HEK293 (cell line): ENCODE measurements at regions not wholly inside any gene's neighbourhood (a gene's known extent, or its start where the extent isn't known, plus 50 kb on each side); places are given as distances from the start of the nearest gene placed in this dataset.

Source experiments
- CTCF ChIA-PET: fragments of 350-600 bp; formaldehyde crosslinking; extraction: SDS; loops from one replicate; lab custom pipeline; 2021; ENCODE audit warnings: antibody characterized with exemption; lab: Yijun Ruan, JAX
- POLR2A ChIA-PET: fragments of 300-600 bp; formaldehyde crosslinking; extraction: SDS; loops from one replicate; lab custom pipeline; 2020; ENCODE audit warnings: antibody characterized with exemption, inconsistent platforms; lab: Yijun Ruan, JAX
- H3K27ac ChIP-seq: fragments of 200-500 bp; sonication (Bioruptor generic); 2 replicates; pipeline ENCODE4 v1.5.1; 2014; ENCODE audit warnings: low read depth, low read length, control low read depth, inconsistent platforms; ENCODE audit errors: extremely low read depth
- H3K36me3 ChIP-seq, 2 experiments: fragments of 200-500 bp in 1 of 2; sonication (Bioruptor generic) in 1 of 2; 1 replicate in 1 of 2; 2 replicates in 1 of 2; pipeline ENCODE4 v1.5.1; 2014 to 2017; ENCODE audit warnings: inconsistent platforms in 2 of 2, low read length in 2 of 2; ENCODE audit not compliant: control insufficient read depth in 2 of 2, insufficient read depth in 1 of 2
- H3K4me1 ChIP-seq: fragments of 200-500 bp; sonication (Bioruptor generic); 2 replicates; pipeline ENCODE4 v1.5.1; 2014; ENCODE audit warnings: mild to moderate bottlenecking, low read length, inconsistent platforms; ENCODE audit not compliant: control insufficient read depth, insufficient read depth
- H3K4me3 ChIP-seq: 2 replicates; pipeline ENCODE4 v1.5.1; 2011; ENCODE audit warnings: low read depth, mild to moderate bottlenecking, control low read depth, low read length, moderate library complexity
- H3K9me3 ChIP-seq: fragments of 200-500 bp; sonication (Bioruptor generic); 2 replicates; pipeline ENCODE4 v1.5.1; 2014; ENCODE audit warnings: low read depth, low read length, inconsistent platforms; ENCODE audit not compliant: control insufficient read depth, insufficient read depth
- HOXC10 ChIP-seq: sonication (generic); formaldehyde crosslinking; IDR thresholded peaks from 2 replicates; pipeline ENCODE4 v1.8.1; 2023; ENCODE audit warnings: mild to moderate bottlenecking, missing genetic modification reagents
- HOXD13 ChIP-seq: sonication (generic); formaldehyde crosslinking; IDR thresholded peaks from 2 replicates; pipeline ENCODE4 v1.8.0; 2022; ENCODE audit warnings: missing genetic modification reagents, borderline replicate concordance
- SALL2 ChIP-seq: fragments of 450-650 bp; formaldehyde crosslinking; IDR thresholded peaks from 2 replicates; pipeline ENCODE4 v1.5.0; 2017; ENCODE audit warnings: missing biosample characterization, mild to moderate bottlenecking, missing genetic modification characterization, borderline replicate concordance
- SETDB1 ChIP-seq: IDR thresholded peaks from one replicate; pipeline ENCODE4 v1.6.1; 2017; ENCODE audit warnings: mild to moderate bottlenecking, low read length, moderate library complexity, mixed read lengths; ENCODE audit not compliant: insufficient read length
- TCF7L2 ChIP-seq: IDR thresholded peaks from 2 replicates; pipeline ENCODE4 v1.6.1; 2011; ENCODE audit warnings: low read depth, mild to moderate bottlenecking, inconsistent platforms, low read length, moderate library complexity, borderline replicate concordance
- YY2 ChIP-seq: fragments of 450-650 bp; formaldehyde crosslinking; IDR thresholded peaks from 2 replicates; pipeline ENCODE4 v1.5.1; 2016; ENCODE audit warnings: missing biosample characterization, missing genetic modification characterization
- ZBTB17 ChIP-seq: fragments of 450-650 bp; formaldehyde crosslinking; IDR thresholded peaks from 2 replicates; pipeline ENCODE4 v1.5.1; 2016; ENCODE audit warnings: missing biosample characterization, missing genetic modification characterization
- ZNF114 ChIP-seq: fragments of 450-650 bp; formaldehyde crosslinking; IDR thresholded peaks from 2 replicates; pipeline ENCODE4 v1.5.0; 2017; ENCODE audit warnings: missing biosample characterization, missing genetic modification characterization
- ZNF121 ChIP-seq: fragments of 450-650 bp; formaldehyde crosslinking; IDR thresholded peaks from 2 replicates; pipeline ENCODE4 v1.5.1; 2016; ENCODE audit warnings: missing biosample characterization, missing genetic modification characterization
- ZNF175 ChIP-seq: fragments of 450-650 bp; formaldehyde crosslinking; IDR thresholded peaks from 2 replicates; pipeline ENCODE4 v1.5.1; 2016; ENCODE audit warnings: missing biosample characterization, missing genetic modification characterization
- ZNF202 ChIP-seq: fragments of 450-650 bp; formaldehyde crosslinking; IDR thresholded peaks from 2 replicates; pipeline ENCODE4 v1.5.1; 2016; ENCODE audit warnings: missing biosample characterization, missing genetic modification characterization, borderline replicate concordance
- ZNF223 ChIP-seq: fragments of 450-650 bp; formaldehyde crosslinking; IDR thresholded peaks from 2 replicates; pipeline ENCODE4 v1.5.1; 2016; ENCODE audit warnings: missing biosample characterization, missing genetic modification characterization
- ZNF239 ChIP-seq: fragments of 450-650 bp; formaldehyde crosslinking; IDR thresholded peaks from 2 replicates; pipeline ENCODE4 v1.5.1; 2016; ENCODE audit warnings: missing biosample characterization, missing genetic modification characterization
- ZNF302 ChIP-seq: fragments of 450-650 bp; formaldehyde crosslinking; IDR thresholded peaks from 2 replicates; pipeline ENCODE4 v1.5.1; 2016; ENCODE audit warnings: missing biosample characterization, missing genetic modification characterization, low read depth
- ZNF311 ChIP-seq: fragments of 450-650 bp; formaldehyde crosslinking; IDR thresholded peaks from 2 replicates; pipeline ENCODE4 v1.5.1; 2017; ENCODE audit warnings: missing biosample characterization, missing genetic modification characterization, borderline replicate concordance
- ZNF350 ChIP-seq: fragments of 450-650 bp; formaldehyde crosslinking; IDR thresholded peaks from 2 replicates; pipeline ENCODE4 v1.5.0; 2017; ENCODE audit warnings: missing biosample characterization, mild to moderate bottlenecking, missing genetic modification characterization
- ZNF48 ChIP-seq: fragments of 450-650 bp; formaldehyde crosslinking; IDR thresholded peaks from 2 replicates; pipeline ENCODE4 v1.5.1; 2016; ENCODE audit warnings: missing biosample characterization, missing genetic modification characterization
- ZNF521 ChIP-seq: fragments of 450-650 bp; formaldehyde crosslinking; IDR thresholded peaks from 2 replicates; pipeline ENCODE4 v1.5.1; 2017; ENCODE audit warnings: missing biosample characterization, mild to moderate bottlenecking, missing genetic modification characterization
- ZNF548 ChIP-seq: fragments of 450-650 bp; formaldehyde crosslinking; IDR thresholded peaks from 2 replicates; pipeline ENCODE4 v1.5.1; 2016; ENCODE audit warnings: missing biosample characterization, missing genetic modification characterization
- ZNF560 ChIP-seq: fragments of 450-650 bp; formaldehyde crosslinking; IDR thresholded peaks from 2 replicates; pipeline ENCODE4 v1.5.1; 2017; ENCODE audit warnings: missing biosample characterization, missing genetic modification characterization, borderline replicate concordance
- ZNF610 ChIP-seq: fragments of 450-650 bp; formaldehyde crosslinking; IDR thresholded peaks from 2 replicates; pipeline ENCODE4 v1.5.1; 2016; ENCODE audit warnings: missing biosample characterization, missing genetic modification characterization, borderline replicate concordance
- ZNF621 ChIP-seq: fragments of 450-650 bp; formaldehyde crosslinking; IDR thresholded peaks from 2 replicates; pipeline ENCODE4 v1.5.1; 2017; ENCODE audit warnings: missing biosample characterization, missing genetic modification characterization
- ZNF670 ChIP-seq: fragments of 450-650 bp; formaldehyde crosslinking; IDR thresholded peaks from 2 replicates; pipeline ENCODE4 v1.5.1; 2016; ENCODE audit warnings: missing biosample characterization, missing genetic modification characterization, low read depth
- ZNF768 ChIP-seq: fragments of 450-650 bp; formaldehyde crosslinking; IDR thresholded peaks from 2 replicates; pipeline ENCODE4 v1.5.1; 2018; ENCODE audit warnings: missing biosample characterization, mild to moderate bottlenecking, missing genetic modification characterization
- ZNF830 ChIP-seq: fragments of 450-650 bp; IDR thresholded peaks from 2 replicates; pipeline ENCODE4 v1.5.0; 2018; ENCODE audit warnings: missing biosample characterization, missing genetic modification characterization, low read depth, mild to moderate bottlenecking, moderate library complexity
- ZSCAN16 ChIP-seq: fragments of 450-650 bp; formaldehyde crosslinking; IDR thresholded peaks from 2 replicates; pipeline ENCODE4 v1.5.1; 2016; ENCODE audit warnings: missing biosample characterization, missing genetic modification characterization
- TF ChIP-seq, protein P1 (sequence below): fragments of 450-650 bp; IDR thresholded peaks from 2 replicates; pipeline ENCODE4 v1.5.1; 2018; ENCODE audit warnings: missing biosample characterization, mild to moderate bottlenecking, missing genetic modification characterization

DNA sequence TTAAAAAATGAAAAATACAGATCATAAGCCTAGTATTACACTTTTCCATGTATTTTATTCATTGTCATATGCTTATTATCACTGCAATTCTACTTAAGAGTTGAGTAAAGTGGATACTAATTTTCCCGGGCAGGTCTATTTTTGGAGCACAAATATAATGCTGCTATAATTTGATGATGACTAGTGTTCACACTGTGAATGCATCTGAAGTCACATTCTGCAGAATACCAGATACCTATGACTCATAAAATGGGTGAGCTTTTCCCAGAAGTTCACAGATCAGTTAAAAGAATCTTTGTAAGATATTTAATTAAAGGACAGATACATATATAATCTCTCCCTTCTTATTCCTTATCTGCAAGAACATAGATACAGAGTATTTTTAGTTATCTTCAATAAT is 79.8 kb upstream of the MC4R start:
- POLR2A ChIA-PET: no interaction called here
- H3K4me3 ChIP-seq: no peak overlapping the region
- H3K27ac ChIP-seq: no peak overlapping the region
- H3K4me1 ChIP-seq: no peaks in the 10 kb centered on the region
- H3K36me3 ChIP-seq: no peaks in the 10 kb centered on the region
- TF ChIP-seq ZBTB17 (tag by site-specific recombination) (no peak), ZNF621 (no peak), ZNF350 (tag by site-specific recombination) (no peak), ZNF48 (no peak), ZSCAN16 (tag by site-specific recombination) (no peak), SETDB1 (no peak), SALL2 (no peak), ZNF302 (tag by site-specific recombination) (no peak), ZNF560 (tag by site-specific recombination) (no peak), ZNF202 (tag by site-specific recombination) (no peak), ZNF670 (tag by site-specific recombination) (no peak), ZNF830 (tag by site-specific recombination) (no peak)
- TF ChIP-seq, all 188 proteins: peak for 0
- CTCF ChIA-PET: no interaction called here
- H3K9me3 ChIP-seq: no peaks in the 10 kb centered on the region

DNA sequence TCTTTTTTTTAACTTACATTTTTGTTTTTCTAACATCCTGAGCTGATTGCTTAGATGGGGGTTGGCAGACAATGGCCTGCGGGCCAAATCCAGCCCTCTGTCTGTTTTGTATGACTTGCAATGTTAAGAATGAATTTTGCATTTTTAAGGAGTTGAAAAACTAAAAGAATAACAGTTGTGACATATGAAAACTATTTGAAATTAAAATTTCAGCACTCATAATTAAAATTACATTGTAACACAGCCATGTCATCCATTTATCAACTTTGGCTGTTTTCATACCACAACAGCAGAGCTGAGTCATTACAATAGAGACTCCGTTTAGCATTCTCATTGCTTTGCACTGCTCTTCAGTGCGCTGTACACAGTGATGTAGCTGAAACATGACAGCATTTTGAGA is 94.1 kb upstream of the MC4R start:
- no peaks in the 10 kb centered on the region for H3K4me1 ChIP-seq
- no peak for TF ChIP-seq ZNF121 (tag by site-specific recombination)
- TF ChIP-seq ZNF175: no peak
- TF ChIP-seq, all 188 proteins: peak for 0
- no peaks in the 10 kb centered on the region for H3K9me3 ChIP-seq
- no peak overlapping the region for H3K27ac ChIP-seq
- ChIA-PET CTCF (interaction anchor here (1.6 kb wide), 1 partner anchor 471 kb away, joined by 4 read pairs; no protein-coding TSS in a partner anchor), POLR2A (no interaction called here)
- H3K4me3 ChIP-seq: no peak overlapping the region
- H3K36me3 ChIP-seq: no peaks in the 10 kb centered on the region

DNA sequence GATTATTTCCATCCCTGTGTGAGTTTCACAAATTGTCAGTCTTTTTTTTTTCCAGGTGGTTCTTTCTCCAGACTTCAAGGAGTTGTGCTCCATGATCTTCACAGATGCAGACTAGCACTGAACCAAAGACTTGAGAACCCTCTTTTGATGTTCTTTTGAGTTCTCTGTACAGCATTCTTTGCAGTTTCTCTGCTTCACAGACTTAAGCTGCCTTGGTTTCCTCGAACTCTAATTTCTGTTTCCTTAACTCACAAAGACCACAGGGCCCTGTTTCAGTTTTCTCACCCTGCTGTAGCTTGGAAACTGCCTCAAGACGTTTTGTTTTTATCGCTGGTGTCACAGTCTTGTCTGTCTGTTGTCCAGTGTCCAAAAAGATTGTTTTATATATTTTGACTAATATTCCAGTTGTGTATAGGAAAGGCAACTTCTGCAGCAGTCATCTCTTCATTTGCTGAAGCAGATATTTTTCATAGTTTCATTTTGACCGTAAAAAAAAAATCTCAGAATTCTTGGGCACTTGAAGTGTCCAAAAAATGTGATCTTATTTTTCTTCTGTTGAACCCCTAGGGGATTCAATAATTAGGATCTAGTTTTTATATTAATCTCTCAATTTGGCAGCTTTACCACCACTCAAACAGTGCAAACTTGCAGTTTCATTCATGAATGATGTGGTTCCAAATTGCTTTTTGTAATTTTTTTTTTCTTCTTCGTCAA is 97.0 kb upstream of the MC4R start:
- Histone ChIP-seq H3K4me3 (no peak overlapping the region), H3K36me3 (no peaks in the 10 kb centered on the region), H3K4me1 (no peaks in the 10 kb centered on the region), H3K9me3 (no peaks in the 10 kb centered on the region), H3K27ac (no peak overlapping the region)
- CTCF ChIA-PET: interaction anchor here (0.6 kb wide), 1 partner anchor 1120 kb away, joined by 3 read pairs; no protein-coding TSS in a partner anchor
- TF ChIP-seq ZNF521 (tag by site-specific recombination): no peak
- no peak for TF ChIP-seq ZNF548 (tag by site-specific recombination)
- TF ChIP-seq ZNF239 (tag by site-specific recombination): no peak
- TF ChIP-seq TCF7L2: no peak
- no peak for TF ChIP-seq HOXC10 (CRISPR knock-in tag)
- TF ChIP-seq ZNF114: no peak
- TF ChIP-seq ZNF311 (tag by site-specific recombination): no peak
- TF ChIP-seq, protein P1, sequence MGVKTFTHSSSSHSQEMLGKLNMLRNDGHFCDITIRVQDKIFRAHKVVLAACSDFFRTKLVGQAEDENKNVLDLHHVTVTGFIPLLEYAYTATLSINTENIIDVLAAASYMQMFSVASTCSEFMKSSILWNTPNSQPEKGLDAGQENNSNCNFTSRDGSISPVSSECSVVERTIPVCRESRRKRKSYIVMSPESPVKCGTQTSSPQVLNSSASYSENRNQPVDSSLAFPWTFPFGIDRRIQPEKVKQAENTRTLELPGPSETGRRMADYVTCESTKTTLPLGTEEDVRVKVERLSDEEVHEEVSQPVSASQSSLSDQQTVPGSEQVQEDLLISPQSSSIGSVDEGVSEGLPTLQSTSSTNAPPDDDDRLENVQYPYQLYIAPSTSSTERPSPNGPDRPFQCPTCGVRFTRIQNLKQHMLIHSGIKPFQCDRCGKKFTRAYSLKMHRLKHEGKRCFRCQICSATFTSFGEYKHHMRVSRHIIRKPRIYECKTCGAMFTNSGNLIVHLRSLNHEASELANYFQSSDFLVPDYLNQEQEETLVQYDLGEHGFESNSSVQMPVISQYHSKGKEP (tag by site-specific recombination): no peak
- no peak for TF ChIP-seq ZNF223 (tag by site-specific recombination)
- TF ChIP-seq ZNF610: no peak
- TF ChIP-seq HOXD13 (CRISPR knock-in tag): no peak
- TF ChIP-seq ZNF768 (tag by site-specific recombination): no peak
- TF ChIP-seq YY2 (tag by site-specific recombination): no peak
- POLR2A ChIA-PET: no interaction called here
